Loucy (cell line): ENCODE measurements at regions not wholly inside any gene's neighbourhood (a gene's known extent, or its start where the extent isn't known, plus 50 kb on each side); places are given as distances from the start of the nearest gene placed in this dataset.

Source experiments
- CTCF ChIP-seq: fragments of 200-600 bp; sonication (generic); conservative IDR thresholded peaks from 2 replicates; pipeline ENCODE4 v1.5.1; 2014; ENCODE audit warnings: mild to moderate bottlenecking, antibody characterized with exemption, low read length
- EZH2phosphoT487 ChIP-seq: fragments of 200-600 bp; IDR thresholded peaks from 2 replicates; pipeline ENCODE4 v1.6.1; 2018; ENCODE audit warnings: antibody characterized with exemption, mild to moderate bottlenecking, moderate library complexity, borderline replicate concordance

- TF ChIP-seq CTCF (no peak), EZH2phosphoT487 (no peak)
Observed at GRCh38 chr6:132209351-132209750, 191.9 kb downstream of the MOXD1 start.
